Effector CD8-positive, alpha-beta T cell (primary cell): ENCODE measurements at regions not wholly inside any gene's neighbourhood (a gene's known extent, or its start where the extent isn't known, plus 50 kb on each side); places are given as distances from the start of the nearest gene placed in this dataset.

Experiments used
- DNase-seq: peaks from one replicate; lab custom pipeline; 2025; lab: John Stamatoyannopoulos, UW

DNA sequence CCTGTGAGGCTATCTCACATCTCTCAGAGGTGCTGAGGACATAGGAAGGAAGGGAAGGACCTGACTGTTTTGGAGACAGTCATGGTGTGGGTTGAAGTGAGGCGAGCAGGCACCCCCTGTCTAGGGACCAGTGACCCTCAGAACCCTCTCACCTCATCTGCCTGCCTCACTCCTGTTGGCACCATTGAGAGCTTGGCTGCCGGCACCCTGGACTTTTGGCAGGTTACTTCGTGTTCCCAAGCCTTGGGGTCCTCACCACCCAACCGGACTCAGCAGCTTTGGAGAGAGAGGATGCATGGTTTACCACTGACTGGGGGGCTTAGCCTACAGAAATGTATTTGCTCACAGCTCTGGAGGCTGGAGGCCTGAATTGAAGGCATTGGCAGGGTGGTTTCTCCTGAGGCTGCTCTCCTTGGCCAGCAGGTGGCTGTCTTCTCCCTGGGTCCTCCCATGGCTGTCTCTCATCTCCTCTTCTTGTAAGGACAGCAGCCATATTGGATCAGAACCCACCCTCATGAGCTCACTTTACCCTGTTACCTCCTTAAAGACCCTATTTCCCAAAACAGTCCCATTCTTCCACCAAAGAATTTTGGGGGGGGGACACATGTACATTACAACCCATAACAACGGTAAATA lies 142.0 kb downstream of the TSN start:
- no peak for DNase-seq

- DNase-seq = no peak
Observed at GRCh38 chr2:121898483-121898882, 143.0 kb downstream of the TSN start.

- no peak for DNase-seq
Observed at GRCh38 chr2:121900391-121900790, 144.9 kb downstream of the TSN start.

GRCh38 chr2:121902171-121902591 lies 146.7 kb downstream of the TSN start:
- DNase-seq = no peak

GRCh38 chr2:121902616-121903015 lies 147.2 kb downstream of the TSN start:
- no peak for DNase-seq

- DNase-seq = no peak
Observed at GRCh38 chr2:121903037-121903689, 147.7 kb downstream of the TSN start.

- DNase-seq = no peak
Observed at GRCh38 chr2:121904656-121905055, 149.2 kb downstream of the TSN start.

GRCh38 chr2:121905201-121905600 lies 149.8 kb downstream of the TSN start:
- DNase-seq = no peak

- DNase-seq = no peak
Observed at GRCh38 chr2:121906170-121906569, 150.7 kb downstream of the TSN start.

DNA sequence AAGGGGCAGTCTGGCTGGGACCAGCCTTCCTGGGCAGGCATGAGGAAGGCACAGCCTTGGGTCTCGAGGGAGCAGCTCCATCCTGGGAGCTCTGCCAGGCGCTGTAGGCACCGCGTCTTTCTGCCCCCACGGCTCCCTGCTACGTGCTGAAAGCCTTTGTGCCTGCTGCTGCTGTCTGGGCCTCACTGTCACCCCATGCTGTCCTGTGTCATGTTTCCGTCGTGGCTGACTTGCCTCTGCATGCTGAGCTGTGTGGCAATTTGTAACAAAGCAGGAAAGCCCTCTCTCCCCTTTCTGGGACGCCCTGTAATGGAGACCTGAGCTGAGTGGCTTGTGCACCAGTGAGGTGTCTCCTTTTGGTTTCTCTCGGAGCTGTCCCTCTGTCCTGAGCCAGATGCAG lies 152.5 kb downstream of the TSN start:
- no peak for DNase-seq

DNA sequence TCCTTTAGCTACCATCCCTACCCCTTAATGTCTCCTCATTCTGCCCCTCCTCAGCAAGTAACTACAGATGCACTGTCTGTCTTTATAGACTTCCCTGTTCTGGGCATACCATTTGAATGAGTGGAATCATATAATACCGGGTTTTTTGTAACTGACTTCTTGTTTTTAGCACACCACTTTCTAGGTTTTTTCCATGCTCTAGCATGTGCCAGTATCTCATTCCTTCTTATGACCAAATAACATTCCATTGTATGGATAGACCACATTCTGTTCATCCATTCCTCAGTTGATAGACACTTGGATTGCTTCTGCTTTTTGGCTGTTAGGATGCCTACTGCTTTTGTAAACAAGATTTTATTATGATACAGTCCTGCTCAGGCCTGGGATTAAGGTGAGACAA lies 154.7 kb downstream of the TSN start:
- no peak for DNase-seq

DNA sequence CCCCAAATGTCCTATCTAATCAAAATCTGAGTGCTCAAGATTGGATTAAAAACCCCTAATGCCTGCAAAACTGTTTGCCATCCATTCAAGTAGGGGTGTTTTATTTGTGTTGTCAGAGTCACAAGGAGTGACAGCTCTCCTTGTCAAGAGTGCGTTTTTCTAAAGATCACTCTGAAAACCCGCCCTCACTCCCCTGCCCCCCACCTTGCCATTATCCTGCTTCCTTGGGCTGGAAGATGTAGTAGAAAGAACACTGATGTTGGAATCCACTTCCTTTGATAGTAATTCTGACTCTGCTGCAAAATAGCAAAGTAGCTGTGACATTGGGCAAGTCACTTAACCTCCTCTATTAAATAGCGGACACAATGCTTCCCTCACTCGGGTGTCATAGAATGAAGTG lies 155.6 kb downstream of the TSN start:
- DNase-seq = no peak

- no peak for DNase-seq
Observed at GRCh38 chr2:121917143-121917542, 161.7 kb downstream of the TSN start.

DNA sequence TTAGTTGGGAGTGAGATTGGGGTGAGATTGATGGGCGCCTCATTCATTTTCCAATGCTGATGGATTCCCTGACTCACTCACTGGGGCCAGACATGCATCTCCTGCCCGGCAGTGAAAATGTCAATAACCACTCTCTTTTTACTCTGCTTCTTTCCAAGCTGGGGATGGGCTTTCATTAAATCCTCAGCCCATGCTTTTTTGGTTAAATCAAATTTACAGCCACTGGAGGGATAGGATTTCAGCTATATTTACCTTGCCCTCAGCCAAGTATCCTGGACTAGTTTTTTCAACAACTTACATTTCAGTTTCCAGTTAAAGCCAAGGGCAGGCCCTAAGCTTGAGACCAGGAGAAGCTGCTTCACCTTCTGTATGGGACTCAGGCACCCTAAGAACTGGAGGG lies 162.8 kb downstream of the TSN start:
- no peak for DNase-seq

DNA sequence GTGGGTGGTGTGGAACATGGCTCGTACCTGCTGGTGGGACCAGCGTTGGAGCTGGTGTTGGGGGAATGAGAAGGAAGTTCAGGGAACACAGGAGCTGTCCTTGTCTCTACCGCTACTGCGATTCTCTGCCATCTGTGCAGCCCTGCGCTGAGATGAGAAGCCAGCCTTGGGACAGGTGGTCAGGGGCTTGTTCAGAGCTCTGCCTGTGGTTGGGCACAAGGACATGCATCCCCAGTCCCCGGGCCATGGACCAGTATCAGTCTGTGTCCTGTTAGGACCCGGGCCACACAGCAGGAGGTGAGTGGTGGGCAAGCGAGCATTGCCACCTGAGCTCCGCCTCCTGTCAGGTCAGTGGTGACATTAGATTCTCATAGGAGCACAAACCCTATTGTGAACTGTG lies 164.4 kb downstream of the TSN start:
- DNase-seq = no peak

- no peak for DNase-seq
Observed at GRCh38 chr2:121925466-121925865, 170.0 kb downstream of the TSN start.

DNA sequence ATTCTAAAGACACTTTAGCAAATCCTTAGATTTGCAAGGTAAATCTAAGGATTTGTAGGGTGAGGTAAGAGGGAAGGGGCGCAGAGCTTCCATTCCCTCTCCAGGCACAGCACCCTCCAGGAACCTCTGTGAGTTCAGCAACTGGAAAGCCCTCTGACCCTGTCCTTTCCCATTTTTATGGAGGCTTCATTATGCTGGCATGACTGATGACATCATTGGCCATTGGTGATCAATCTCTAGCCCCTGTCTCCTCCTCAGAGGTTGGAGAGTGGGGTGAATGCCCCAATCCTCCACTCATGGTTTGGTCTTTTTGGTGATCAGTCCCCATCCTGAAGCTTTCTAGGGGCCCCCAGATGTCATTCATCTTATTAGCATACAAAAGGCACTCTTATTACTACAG lies 187.8 kb downstream of the TSN start:
- DNase-seq = no peak

GRCh38 chr2:121944072-121944831 lies 188.8 kb downstream of the TSN start:
- DNase-seq = no peak

- DNase-seq = no peak
Observed at GRCh38 chr2:121947674-121948073, 192.2 kb downstream of the TSN start.

GRCh38 chr2:121949271-121949670 lies 193.8 kb downstream of the TSN start:
- DNase-seq = no peak

- no peak for DNase-seq
Observed at GRCh38 chr2:121955426-121955825, 200.0 kb downstream of the TSN start.

DNA sequence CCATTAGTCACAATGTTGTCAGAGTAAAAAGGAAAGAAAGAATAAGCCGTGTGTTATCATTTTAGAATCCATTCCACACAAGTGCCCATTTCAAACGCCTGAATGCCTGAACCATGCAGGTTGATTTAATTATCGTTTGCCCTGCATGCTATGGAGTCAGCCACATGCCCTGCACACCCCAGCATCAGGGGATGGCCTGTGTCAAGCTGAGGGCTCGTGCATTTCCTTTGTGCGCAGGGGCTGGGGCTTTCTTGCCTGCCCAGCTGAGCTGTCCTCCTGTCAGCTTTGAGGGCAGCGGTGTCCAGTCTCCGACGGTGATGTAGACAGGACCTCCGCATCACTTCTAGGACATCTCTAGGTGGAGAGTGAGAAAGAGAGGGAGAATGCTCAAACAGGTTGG lies 200.4 kb downstream of the TSN start:
- DNase-seq = no peak

DNA sequence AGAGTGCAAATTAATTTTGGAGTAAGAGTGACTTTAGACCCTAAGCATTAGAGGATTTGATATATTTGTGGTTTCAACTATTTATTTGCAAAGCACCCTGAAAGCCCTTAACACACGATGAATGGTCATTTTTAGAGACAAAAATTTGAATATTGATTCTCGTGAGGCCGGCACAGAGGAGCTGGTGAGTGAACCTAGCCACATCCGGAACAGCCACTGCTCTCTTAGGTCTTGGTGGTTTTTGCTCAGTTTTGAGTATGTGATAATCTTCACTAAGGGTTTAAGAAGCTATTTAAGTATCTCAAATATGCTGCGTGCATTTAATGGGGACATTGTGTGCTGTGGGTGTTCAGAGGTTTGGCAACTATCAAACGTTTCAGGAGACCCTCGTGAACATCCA lies 204.8 kb downstream of the TSN start:
- no peak for DNase-seq
